ENCODE measurements at regions not wholly inside any gene's neighbourhood (a gene's known extent, or its start where the extent isn't known, plus 50 kb on each side); places are given as distances from the start of the nearest gene placed in this dataset.

- TF ChIP-seq CTCF (IDR thresholded peaks at IDR 0.05) (no peak), EZH2 (IDR thresholded peaks at IDR 0.05) (no peak)
These were observed 369.7 kb upstream of the RGS18 start for GRCh38 chr1:191788551-191788950.
